C4-2B (cell line): ENCODE measurements at regions not wholly inside any gene's neighbourhood (a gene's known extent, or its start where the extent isn't known, plus 50 kb on each side); places are given as distances from the start of the nearest gene placed in this dataset.

Source experiments
- H3K27ac ChIP-seq: fragments of 450-650 bp; 2 replicates; pipeline ENCODE4 v1.5.1; 2017
- ZFX ChIP-seq: fragments of 450-650 bp; IDR thresholded peaks from 2 replicates; pipeline ENCODE4 v1.6.1; 2017
- TF ChIP-seq, protein P1 (sequence below): fragments of 450-650 bp; conservative IDR thresholded peaks from 2 replicates; pipeline ENCODE4 v1.5.1; 2017; ENCODE audit warnings: mild to moderate bottlenecking

DNA sequence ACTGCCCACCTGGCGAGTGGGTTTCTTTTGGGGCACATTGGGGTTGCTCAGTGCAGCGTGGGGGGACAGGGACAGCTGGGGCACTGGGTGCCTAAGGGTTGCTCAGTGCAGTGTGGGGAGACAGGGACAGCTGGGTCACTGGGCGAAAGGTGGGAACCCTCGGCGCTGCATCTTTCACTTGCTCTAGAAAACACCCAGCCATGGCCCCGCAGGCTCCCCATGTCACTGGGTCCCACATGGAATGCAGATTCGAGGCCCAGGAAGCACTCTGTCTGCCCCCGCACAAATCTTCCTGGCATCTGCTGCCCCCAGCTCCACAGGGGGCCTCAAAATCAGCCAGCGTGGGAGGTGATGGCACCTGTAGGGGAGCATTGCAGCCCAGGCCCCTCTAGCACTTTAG is 229.3 kb downstream of the BRD1 start:
- H3K27ac ChIP-seq, result no peak overlapping the region
- TF ChIP-seq, protein P1, sequence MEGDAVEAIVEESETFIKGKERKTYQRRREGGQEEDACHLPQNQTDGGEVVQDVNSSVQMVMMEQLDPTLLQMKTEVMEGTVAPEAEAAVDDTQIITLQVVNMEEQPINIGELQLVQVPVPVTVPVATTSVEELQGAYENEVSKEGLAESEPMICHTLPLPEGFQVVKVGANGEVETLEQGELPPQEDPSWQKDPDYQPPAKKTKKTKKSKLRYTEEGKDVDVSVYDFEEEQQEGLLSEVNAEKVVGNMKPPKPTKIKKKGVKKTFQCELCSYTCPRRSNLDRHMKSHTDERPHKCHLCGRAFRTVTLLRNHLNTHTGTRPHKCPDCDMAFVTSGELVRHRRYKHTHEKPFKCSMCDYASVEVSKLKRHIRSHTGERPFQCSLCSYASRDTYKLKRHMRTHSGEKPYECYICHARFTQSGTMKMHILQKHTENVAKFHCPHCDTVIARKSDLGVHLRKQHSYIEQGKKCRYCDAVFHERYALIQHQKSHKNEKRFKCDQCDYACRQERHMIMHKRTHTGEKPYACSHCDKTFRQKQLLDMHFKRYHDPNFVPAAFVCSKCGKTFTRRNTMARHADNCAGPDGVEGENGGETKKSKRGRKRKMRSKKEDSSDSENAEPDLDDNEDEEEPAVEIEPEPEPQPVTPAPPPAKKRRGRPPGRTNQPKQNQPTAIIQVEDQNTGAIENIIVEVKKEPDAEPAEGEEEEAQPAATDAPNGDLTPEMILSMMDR, result no peak
- TF ChIP-seq ZFX, result no peak

DNA sequence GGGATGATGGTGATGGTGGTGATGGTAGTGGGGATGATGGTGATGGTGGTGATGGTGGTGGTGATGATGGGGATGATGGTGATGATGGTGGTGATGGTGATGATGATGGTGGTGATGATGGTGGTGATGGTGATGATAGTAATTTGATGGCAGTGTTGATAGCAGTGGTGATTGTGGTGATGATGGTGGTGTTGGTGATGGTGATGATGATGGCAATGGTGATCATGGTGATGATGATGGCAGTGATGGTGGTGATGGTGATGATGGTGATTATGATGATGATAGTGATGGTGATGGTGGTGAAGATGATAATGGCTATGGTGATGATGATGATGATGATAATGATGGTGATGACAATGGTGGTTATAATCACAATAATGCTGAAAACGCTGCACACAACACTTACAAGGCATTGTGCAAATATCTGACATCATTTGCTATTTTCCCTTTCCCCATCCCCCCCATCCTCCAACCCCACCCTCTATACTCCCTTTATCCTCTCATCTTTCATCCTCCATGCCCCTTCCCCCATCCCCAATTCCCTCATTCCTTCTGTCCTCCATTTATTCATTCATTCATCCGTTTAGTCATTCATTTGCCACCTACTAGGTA is 230.1 kb downstream of the BRD1 start:
- TF ChIP-seq, protein P1, result no peak
- no peak for TF ChIP-seq ZFX
- no peak overlapping the region for H3K27ac ChIP-seq

DNA sequence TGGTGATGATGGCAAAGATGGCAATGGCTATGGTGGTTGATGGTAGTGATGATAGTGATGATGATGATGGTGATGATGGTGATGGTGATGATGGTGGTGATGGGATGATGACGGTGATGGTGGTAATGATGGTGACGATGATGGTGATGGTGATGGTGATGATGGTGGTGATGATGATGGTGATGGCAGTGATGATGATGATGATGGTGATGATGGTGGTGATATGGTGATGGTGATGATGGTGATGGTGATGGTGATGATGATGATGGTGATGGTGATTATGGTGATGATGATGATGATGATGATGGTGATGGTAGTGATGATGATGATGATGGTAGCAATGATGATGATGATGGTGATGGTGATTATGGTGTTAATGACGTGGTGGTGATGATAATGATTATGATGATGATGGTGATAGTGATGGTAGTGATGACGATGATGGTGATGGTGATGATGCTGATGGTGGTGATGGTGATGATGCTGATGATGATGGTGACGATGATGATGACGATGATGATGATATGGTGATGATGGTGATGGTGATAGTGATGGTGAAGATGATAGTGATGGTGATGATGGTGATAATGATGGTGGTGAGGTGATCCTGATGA is 232.1 kb downstream of the BRD1 start:
- TF ChIP-seq, protein P1, result no peak
- TF ChIP-seq ZFX, result no peak
- no peak overlapping the region for H3K27ac ChIP-seq

DNA sequence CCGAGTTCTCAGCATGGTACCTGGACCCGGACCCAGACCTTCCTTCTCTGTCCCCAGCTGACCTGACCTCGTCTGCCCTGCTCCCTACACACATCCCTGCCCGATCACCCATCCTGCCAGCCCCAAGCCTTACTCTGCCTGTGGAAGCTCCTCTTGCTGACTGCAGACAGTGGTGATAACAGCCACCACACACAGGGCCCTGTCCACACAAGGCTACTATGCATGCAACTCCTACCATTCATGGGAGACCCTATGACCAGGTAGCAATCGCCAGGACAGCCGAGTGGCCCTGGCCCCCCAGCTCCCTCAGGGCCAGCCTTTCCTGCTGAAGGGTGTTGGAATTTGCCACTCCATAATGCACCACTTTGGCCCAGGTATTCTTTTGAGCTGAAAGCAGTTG is 233.6 kb downstream of the BRD1 start:
- no peak overlapping the region for H3K27ac ChIP-seq
- TF ChIP-seq ZFX, result no peak
- TF ChIP-seq, protein P1, result no peak

DNA sequence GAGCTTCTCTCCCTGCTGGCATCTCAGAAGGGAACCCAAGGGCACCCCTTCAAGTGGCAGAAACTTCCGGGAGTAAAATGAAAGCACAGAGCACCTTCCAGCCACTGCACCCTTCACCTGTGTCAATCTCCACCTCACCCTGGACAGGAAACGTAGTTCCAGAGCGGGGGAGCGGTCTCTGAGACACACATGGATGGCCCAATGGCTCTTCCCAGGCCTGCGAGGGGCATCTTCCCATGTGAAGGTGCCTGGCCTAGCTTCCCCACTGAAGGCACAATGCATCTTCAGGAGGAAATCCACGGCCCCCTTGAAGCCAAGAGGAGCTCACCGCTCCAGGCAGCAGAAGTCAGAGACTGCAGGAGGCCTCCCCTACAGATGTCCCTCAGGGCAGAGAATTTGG is 234.2 kb downstream of the BRD1 start:
- TF ChIP-seq, protein P1, result no peak
- TF ChIP-seq ZFX, result no peak
- H3K27ac ChIP-seq, result no peak overlapping the region

DNA sequence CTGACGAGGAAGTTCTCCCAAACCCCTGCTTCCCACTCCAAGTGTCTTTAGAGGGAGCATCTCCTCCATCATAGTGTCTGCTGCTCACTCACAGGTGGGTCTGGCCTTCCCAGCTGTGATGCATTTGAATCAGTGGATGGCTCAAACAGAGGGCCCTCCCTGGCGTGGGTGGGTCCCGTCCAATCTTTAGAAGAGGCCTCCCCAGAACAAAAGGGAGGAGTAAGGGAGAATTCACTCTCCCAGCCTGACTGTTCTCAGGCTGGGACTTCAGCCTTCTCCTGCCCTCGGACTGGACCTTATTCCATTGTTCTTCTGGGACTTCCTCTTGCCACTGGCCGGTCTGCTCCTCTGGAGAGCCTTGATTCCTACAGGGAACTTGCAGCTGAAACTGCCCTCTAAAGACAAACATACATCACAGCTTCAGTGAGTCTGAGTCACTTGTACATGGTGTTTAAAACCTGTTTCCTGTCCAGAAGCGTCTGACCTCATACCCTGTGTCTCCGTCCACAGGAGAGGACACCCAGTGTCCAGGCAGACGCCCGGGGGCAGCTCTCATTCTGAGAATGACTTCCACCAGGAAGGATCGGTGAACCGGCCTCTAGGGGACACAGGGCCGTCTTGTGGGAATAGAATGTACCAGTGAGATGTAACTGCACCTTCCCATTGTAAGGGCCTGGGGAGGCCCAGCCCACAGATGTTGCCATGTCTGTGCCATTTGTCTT is 234.7 kb downstream of the BRD1 start:
- H3K27ac ChIP-seq, result no peak overlapping the region
- TF ChIP-seq ZFX, result no peak
- TF ChIP-seq, protein P1, result no peak

DNA sequence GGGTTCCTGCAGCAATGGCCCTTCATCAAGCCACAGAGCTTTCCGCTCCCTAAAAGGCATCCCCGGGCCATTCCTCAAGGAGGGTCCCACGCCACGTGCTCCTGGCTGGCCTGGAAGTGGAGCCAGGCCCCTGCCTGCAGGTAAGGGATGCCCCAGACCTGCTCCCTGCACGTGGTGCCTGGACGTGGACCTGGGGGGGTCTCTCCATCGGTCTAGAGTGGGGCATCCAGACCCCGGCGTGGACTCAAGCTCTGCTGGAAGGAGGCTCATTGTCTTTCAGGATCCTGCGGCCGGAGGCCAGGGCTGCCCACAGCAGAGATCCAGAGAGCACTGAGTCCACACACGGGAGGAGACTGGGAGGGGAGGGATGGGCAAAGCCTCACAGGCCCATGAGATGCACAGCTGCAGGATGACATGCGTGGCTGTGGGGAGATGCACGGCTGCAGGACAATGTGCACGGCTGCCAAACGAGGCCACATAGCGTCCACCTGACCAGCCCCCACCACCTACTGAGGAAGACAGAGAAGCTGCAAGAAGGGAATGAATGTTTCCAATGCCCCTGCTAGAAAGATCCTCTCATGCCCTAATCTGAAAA is 236.7 kb downstream of the BRD1 start:
- no peak for TF ChIP-seq ZFX
- TF ChIP-seq, protein P1, result no peak
- H3K27ac ChIP-seq, result no peak overlapping the region
